Peyer's patch (tissue), 4 donors: ENCODE measurements at regions not wholly inside any gene's neighbourhood (a gene's known extent, or its start where the extent isn't known, plus 50 kb on each side); places are given as distances from the start of the nearest gene placed in this dataset.

Experiments
- DNase-seq, 3 donors: peaks; one replicate each; pipeline ENCODE4 v3.0.0-alpha.2; 2017 to 2019
- H3K27ac ChIP-seq, 4 donors: fragments of 200-600 bp; sonication (generic); one replicate each; pipeline ENCODE4 v1.5.1; 2016 to 2019
- H3K27me3 ChIP-seq, 2 donors: fragments of 200-600 bp; sonication (generic); one replicate each; pipeline ENCODE4 v1.5.1; 2019
- H3K36me3 ChIP-seq, 3 donors: fragments of 200-600 bp; sonication (generic); one replicate each; pipeline ENCODE4 v1.5.1; 2016 to 2019
- H3K4me1 ChIP-seq, 4 donors: fragments of 200-600 bp; sonication (generic); one replicate each; pipeline ENCODE4 v1.5.1; 2016 to 2019
- H3K4me3 ChIP-seq, 4 donors: fragments of 200-600 bp; sonication (generic); 1 replicate in 3 of 4; 2 replicates in 1 of 4; pipeline ENCODE4 v1.5.1; 2016 to 2019; ENCODE audit warnings: mild to moderate bottlenecking in 1 of 4
- H3K9me3 ChIP-seq, 4 donors: fragments of 200-600 bp; sonication (generic); one replicate each; pipeline ENCODE4 v1.5.1; 2016 to 2019; ENCODE audit warnings: mild to moderate bottlenecking in 1 of 4
- POLR2A ChIP-seq, 2 donors: fragments of 450-650 bp; IDR thresholded peaks; one replicate each; pipeline ENCODE4 v1.5.1; 2017; ENCODE audit warnings: antibody characterized with exemption in 2 of 2, mild to moderate bottlenecking in 2 of 2, moderate library complexity in 2 of 2
- TF ChIP-seq, protein P1 (sequence below), 6 experiments: fragments of 450-650 bp in 4 of 6; fragments of 200-600 bp in 2 of 6; sonication (generic) in 1 of 6; IDR thresholded peaks; one replicate each; pipeline ENCODE4 v1.5.1; 2017 to 2019; ENCODE audit warnings: antibody characterized with exemption in 6 of 6, mild to moderate bottlenecking in 3 of 6, moderate library complexity in 1 of 6

DNA sequence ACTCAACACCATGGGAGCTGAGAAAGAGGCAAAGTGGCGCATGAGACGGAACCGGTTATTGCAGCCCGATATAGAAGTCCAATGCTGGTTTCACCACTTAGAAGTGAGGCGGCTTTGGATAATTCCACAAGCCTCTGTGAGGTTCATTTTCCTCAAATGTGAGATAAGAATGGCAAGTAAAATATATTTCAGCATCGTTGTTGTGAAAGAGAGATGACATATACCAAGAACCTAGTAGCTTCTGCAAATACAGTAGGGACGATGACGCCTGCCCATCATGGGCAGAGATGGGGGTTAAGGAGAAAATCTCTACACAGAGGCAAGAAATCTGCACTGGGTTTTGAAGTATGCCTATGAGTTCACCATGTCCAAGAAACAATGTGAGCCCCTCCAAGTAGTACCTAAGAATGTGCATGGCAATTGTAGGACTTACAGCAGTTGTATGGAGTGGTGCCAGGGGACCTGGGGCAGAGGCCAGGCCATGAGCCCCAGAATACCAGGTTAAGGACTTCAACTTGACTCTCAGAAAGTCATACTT is 352.0 kb downstream of the RNF144A start:
- TF ChIP-seq, protein P1, sequence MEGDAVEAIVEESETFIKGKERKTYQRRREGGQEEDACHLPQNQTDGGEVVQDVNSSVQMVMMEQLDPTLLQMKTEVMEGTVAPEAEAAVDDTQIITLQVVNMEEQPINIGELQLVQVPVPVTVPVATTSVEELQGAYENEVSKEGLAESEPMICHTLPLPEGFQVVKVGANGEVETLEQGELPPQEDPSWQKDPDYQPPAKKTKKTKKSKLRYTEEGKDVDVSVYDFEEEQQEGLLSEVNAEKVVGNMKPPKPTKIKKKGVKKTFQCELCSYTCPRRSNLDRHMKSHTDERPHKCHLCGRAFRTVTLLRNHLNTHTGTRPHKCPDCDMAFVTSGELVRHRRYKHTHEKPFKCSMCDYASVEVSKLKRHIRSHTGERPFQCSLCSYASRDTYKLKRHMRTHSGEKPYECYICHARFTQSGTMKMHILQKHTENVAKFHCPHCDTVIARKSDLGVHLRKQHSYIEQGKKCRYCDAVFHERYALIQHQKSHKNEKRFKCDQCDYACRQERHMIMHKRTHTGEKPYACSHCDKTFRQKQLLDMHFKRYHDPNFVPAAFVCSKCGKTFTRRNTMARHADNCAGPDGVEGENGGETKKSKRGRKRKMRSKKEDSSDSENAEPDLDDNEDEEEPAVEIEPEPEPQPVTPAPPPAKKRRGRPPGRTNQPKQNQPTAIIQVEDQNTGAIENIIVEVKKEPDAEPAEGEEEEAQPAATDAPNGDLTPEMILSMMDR (IDR thresholded peaks at IDR 0.05) = no peak
- no peak for TF ChIP-seq POLR2A (IDR thresholded peaks at IDR 0.05)
- Histone ChIP-seq H3K27ac (no peak overlapping the region), H3K9me3 (no peaks in the 10 kb centered on the region), H3K36me3 (no peaks in the 10 kb centered on the region), H3K4me1 (no peaks in the 10 kb centered on the region), H3K4me3 (no peak overlapping the region), H3K27me3 (no peaks in the 10 kb centered on the region)
- DNase-seq = no peak

DNA sequence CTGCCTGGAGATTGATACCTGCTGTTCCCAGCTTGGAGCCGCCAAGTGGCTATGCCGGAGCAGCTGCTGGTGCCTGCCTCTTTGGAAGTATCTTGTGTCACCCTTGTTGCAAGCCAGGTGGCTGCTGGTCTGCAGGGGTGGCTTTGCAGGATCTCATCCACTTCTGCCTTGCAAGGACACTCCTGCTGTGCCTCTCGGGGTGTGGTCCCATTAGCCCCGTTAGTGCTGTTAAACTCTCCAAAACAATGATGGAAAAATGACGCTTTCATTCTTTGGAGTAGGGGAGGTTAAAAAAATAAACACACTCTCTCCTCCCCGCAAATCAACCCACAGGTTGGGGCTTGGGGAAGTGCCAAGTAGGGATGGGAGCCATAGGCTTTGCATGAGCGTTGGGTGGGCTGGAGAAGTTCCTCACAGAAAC is 352.8 kb downstream of the RNF144A start:
- H3K27me3 ChIP-seq = no peaks in the 10 kb centered on the region
- H3K9me3 ChIP-seq = no peaks in the 10 kb centered on the region
- H3K4me1 ChIP-seq = no peaks in the 10 kb centered on the region
- H3K4me3 ChIP-seq = no peak overlapping the region
- DNase-seq = no peak
- TF ChIP-seq POLR2A (IDR thresholded peaks at IDR 0.05) = no peak
- TF ChIP-seq, protein P1 (IDR thresholded peaks at IDR 0.05) = no peak
- H3K36me3 ChIP-seq = no peaks in the 10 kb centered on the region
- H3K27ac ChIP-seq = no peak overlapping the region

DNA sequence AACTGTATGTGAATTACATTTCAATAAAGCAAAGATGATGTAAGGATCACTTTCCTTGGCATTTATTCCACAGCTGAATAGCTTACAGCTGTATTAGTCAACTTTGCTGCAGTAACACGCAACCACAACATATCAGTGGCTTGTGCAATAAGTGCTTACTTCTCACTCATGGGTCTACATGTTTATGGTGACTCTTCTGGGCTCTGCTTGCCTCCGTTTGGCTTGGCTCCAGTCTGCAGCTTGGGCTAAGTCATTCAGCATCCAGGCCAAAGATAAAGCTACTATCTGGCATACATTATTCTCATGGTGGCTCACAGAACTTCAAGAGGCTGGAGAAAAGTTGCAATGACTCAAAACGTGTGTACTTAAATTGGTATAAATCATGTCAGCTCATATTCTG is 355.0 kb downstream of the RNF144A start:
- Histone ChIP-seq H3K36me3 (no peaks in the 10 kb centered on the region), H3K27me3 (no peaks in the 10 kb centered on the region), H3K4me3 (no peak overlapping the region), H3K4me1 (no peaks in the 10 kb centered on the region), H3K9me3 (no peaks in the 10 kb centered on the region), H3K27ac (no peak overlapping the region)
- DNase-seq = no peak
- no peak for TF ChIP-seq POLR2A (IDR thresholded peaks at IDR 0.05)
- TF ChIP-seq, protein P1 (IDR thresholded peaks at IDR 0.05) = no peak

DNA sequence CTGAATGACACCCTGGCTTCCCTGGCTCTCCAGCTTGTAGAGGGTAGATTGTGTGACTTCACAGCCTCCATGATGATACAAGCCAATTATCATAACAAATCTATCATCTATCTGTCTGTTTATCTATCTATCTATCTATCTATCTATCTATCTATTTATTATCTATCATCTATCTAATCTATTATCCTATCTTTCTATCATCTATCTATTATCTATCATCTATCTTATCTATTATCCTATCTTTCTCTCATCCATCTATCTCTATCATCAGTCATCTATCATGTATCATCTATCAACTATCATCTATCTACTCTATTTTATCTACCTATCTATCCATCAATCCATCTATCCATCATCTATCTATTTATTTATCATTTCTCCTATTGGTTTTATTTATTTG is 361.8 kb downstream of the RNF144A start:
- no peak overlapping the region for H3K27ac ChIP-seq
- H3K4me1 ChIP-seq = no peaks in the 10 kb centered on the region
- H3K27me3 ChIP-seq = no peaks in the 10 kb centered on the region
- DNase-seq = no peak
- TF ChIP-seq POLR2A (IDR thresholded peaks at IDR 0.05) = no peak
- TF ChIP-seq, protein P1 (IDR thresholded peaks at IDR 0.05) = no peak
- H3K9me3 ChIP-seq = no peaks in the 10 kb centered on the region
- no peak overlapping the region for H3K4me3 ChIP-seq
- H3K36me3 ChIP-seq = no peaks in the 10 kb centered on the region

DNA sequence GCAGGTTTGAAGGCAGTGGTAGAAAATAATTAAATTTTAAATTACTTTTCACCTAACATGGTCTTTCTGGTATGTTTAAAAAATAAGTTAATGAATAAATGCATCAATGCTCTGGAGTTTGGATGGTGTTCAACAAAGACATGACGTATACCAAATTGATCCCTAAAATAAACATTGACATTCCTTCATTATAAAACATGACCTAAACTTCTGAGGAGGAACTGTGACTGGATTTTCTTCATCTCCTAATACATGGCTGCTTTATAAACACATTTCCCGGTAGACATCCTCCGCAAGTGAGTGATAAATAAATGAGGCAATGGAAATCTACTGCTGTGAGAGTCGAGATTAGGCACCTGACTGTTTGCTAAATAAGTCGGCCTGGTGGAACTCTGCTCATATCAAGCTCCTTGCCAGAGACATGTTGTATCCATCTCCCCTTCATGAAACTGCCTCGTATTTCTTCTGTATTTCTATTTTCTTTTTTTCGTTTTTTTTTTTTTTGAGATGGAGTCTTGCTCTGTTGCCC is 362.3 kb downstream of the RNF144A start:
- no peaks in the 10 kb centered on the region for H3K4me1 ChIP-seq

More for the DNA sequence above, 362.3 kb downstream of the RNF144A start:
- H3K27ac ChIP-seq = no peak overlapping the region
- H3K36me3 ChIP-seq = no peaks in the 10 kb centered on the region
- no peaks in the 10 kb centered on the region for H3K27me3 ChIP-seq
- no peak for DNase-seq
- TF ChIP-seq POLR2A (IDR thresholded peaks at IDR 0.05) = no peak
- TF ChIP-seq, protein P1 (IDR thresholded peaks at IDR 0.05) = no peak
- no peak overlapping the region for H3K4me3 ChIP-seq
- no peaks in the 10 kb centered on the region for H3K9me3 ChIP-seq
